CD8-positive, alpha-beta memory T cell (primary cell): ENCODE measurements at regions not wholly inside any gene's neighbourhood (a gene's known extent, or its start where the extent isn't known, plus 50 kb on each side); places are given as distances from the start of the nearest gene placed in this dataset.

ENCODE experiments used
- CTCF ChIA-PET: fragments of 350-600 bp; sonication (Branson Sonifier 250); formaldehyde crosslinking; loops from one replicate; lab custom pipeline; 2021; ENCODE audit warnings: antibody characterized with exemption; lab: Charles Lee
- POLR2A ChIA-PET: fragments of 350-600 bp; sonication (Branson Sonifier 250); formaldehyde crosslinking; loops from one replicate; lab custom pipeline; 2021; ENCODE audit warnings: antibody characterized with exemption; lab: Charles Lee
- DNase-seq, 5 donors: peaks; one replicate each; pipeline versions ENCODE4 v3.0.0 to v3.0.0-alpha.2; 2020 to 2022; ENCODE audit warnings: mixed read lengths in 1 of 5
- H3K27ac ChIP-seq: one replicate; pipeline ENCODE4 v1.7.0; 2013; ENCODE audit warnings: low read depth, mild to moderate bottlenecking, low read length, moderate library complexity
- H3K27me3 ChIP-seq: 2 replicates; pipeline ENCODE4 v1.7.0; 2013; ENCODE audit warnings: low read length, mild to moderate bottlenecking; ENCODE audit not compliant: insufficient read depth, poor library complexity, severe bottlenecking
- H3K36me3 ChIP-seq: 2 replicates; pipeline ENCODE4 v1.7.0; 2013; ENCODE audit warnings: mild to moderate bottlenecking, low read length, moderate library complexity; ENCODE audit not compliant: insufficient read depth
- H3K4me1 ChIP-seq: 2 replicates; pipeline ENCODE4 v1.7.0; 2013; ENCODE audit warnings: mild to moderate bottlenecking, low read length, moderate library complexity; ENCODE audit not compliant: insufficient read depth
- H3K4me3 ChIP-seq: 2 replicates; pipeline ENCODE4 v1.7.0; 2013; ENCODE audit warnings: mild to moderate bottlenecking, low read length
- H3K9me3 ChIP-seq: 2 replicates; pipeline ENCODE4 v1.7.0; 2013; ENCODE audit warnings: mild to moderate bottlenecking, low read length
- H3K27ac Mint-ChIP-seq, 8 donors: one replicate each; pipeline ENCODE4 v1.8.0; 2020 to 2021; ENCODE audit warnings: mixed read lengths in 8 of 8, mild to moderate bottlenecking in 6 of 8, inconsistent platforms in 3 of 8, moderate library complexity in 3 of 8
- H3K27me3 Mint-ChIP-seq, 2 donors: one replicate each; pipeline ENCODE4 v1.8.0; 2020 to 2021; ENCODE audit warnings: mixed read lengths in 2 of 2, mild to moderate bottlenecking in 1 of 2, moderate library complexity in 1 of 2
- H3K36me3 Mint-ChIP-seq, 3 donors: one replicate each; pipeline ENCODE4 v1.8.0; 2020 to 2021; ENCODE audit warnings: mixed read lengths in 3 of 3, inconsistent platforms in 1 of 3, mild to moderate bottlenecking in 1 of 3
- H3K4me1 Mint-ChIP-seq, 3 donors: one replicate each; pipeline ENCODE4 v1.8.0; 2020 to 2021; ENCODE audit warnings: mixed read lengths in 3 of 3, inconsistent platforms in 1 of 3, mild to moderate bottlenecking in 1 of 3
- H3K4me3 Mint-ChIP-seq, 7 donors: one replicate each; pipeline ENCODE4 v1.8.0; 2020 to 2021; ENCODE audit warnings: mixed read lengths in 7 of 7, mild to moderate bottlenecking in 6 of 7, moderate library complexity in 4 of 7, inconsistent platforms in 2 of 7
- H3K9me3 Mint-ChIP-seq, 5 donors: one replicate each; pipeline ENCODE4 v1.8.0; 2020 to 2022; ENCODE audit warnings: mixed read lengths in 5 of 5, mild to moderate bottlenecking in 3 of 5, moderate library complexity in 2 of 5, inconsistent platforms in 1 of 5

- Histone ChIP-seq H3K27me3 (no peaks in the 10 kb centered on the region), H3K27ac (no peak overlapping the region), H3K36me3 (no peaks in the 10 kb centered on the region), H3K4me1 (no peaks in the 10 kb centered on the region), H3K9me3 (no peaks in the 10 kb centered on the region), H3K4me3 (no peak overlapping the region)
- no peak for DNase-seq
- H3K27ac Mint-ChIP-seq: no peak overlapping the region
- peaks cover 2 to 4% of the 10 kb centered on the region in 2 donors for H3K27me3 Mint-ChIP-seq
- H3K4me1 Mint-ChIP-seq: no peaks in the 10 kb centered on the region
- H3K4me3 Mint-ChIP-seq: no peak overlapping the region
- ChIA-PET CTCF (interaction anchor here (5.0 kb wide), 1 partner anchor 12 kb away, joined by 19 read pairs; no protein-coding TSS in a partner anchor), POLR2A (no interaction called here)
- no peaks in the 10 kb centered on the region for H3K36me3 Mint-ChIP-seq
- H3K9me3 Mint-ChIP-seq: no peaks in the 10 kb centered on the region
These were observed 176.4 kb upstream of the PALMD start for GRCh38 chr1:99469550-99469971.

GRCh38 chr1:99472893-99473292 lies 173.0 kb upstream of the PALMD start:
- DNase-seq: no peak
- Mint-ChIP-seq H3K4me1 (no peaks in the 10 kb centered on the region), H3K4me3 (no peak overlapping the region), H3K27me3 (peaks cover 4 to 12% of the 10 kb centered on the region in 2 donors), H3K9me3 (no peaks in the 10 kb centered on the region), H3K36me3 (no peaks in the 10 kb centered on the region), H3K27ac (no peak overlapping the region)
- Histone ChIP-seq H3K4me1 (no peaks in the 10 kb centered on the region), H3K27me3 (no peaks in the 10 kb centered on the region), H3K27ac (no peak overlapping the region), H3K36me3 (no peaks in the 10 kb centered on the region), H3K4me3 (no peak overlapping the region), H3K9me3 (no peaks in the 10 kb centered on the region)
- POLR2A ChIA-PET: no interaction called here
- CTCF ChIA-PET: interaction anchor here (5.0 kb wide), 1 partner anchor 8 kb away, joined by 19 read pairs; no protein-coding TSS in a partner anchor

DNA sequence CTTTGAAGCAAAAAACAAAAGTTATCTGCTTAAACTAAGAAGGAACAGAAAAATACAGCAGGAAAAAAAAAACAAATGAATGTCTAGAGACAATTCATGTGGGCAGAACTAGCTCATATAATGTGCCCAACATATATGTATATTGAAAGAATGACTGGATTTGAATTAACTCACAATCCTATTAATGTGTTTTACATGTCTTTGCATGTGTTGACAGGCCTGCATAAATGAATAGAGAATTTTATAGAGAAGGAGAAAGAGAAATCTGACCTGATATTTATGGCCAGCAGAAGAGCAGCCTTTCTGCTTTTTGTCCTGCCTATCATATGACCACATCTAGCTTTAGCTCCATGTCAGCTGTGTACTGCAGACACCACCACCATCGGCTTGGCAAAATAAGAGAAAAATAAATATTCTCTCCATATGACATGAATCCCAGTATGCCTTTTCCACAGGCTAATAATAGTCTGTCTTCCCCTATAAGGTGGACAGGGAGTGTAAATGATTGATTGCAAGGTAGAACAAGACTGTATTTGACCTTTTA lies 171.5 kb upstream of the PALMD start:
- Histone ChIP-seq H3K9me3 (no peaks in the 10 kb centered on the region), H3K4me1 (no peaks in the 10 kb centered on the region), H3K36me3 (no peaks in the 10 kb centered on the region), H3K27ac (no peak overlapping the region), H3K4me3 (no peak overlapping the region), H3K27me3 (no peaks in the 10 kb centered on the region)
- ChIA-PET POLR2A (no interaction called here), CTCF (no interaction called here)
- H3K27me3 Mint-ChIP-seq: peaks cover 5 to 17% of the 10 kb centered on the region in 2 donors
- no peak overlapping the region for H3K27ac Mint-ChIP-seq
- H3K4me1 Mint-ChIP-seq: no peaks in the 10 kb centered on the region
- no peaks in the 10 kb centered on the region for H3K36me3 Mint-ChIP-seq
- no peak overlapping the region for H3K4me3 Mint-ChIP-seq
- H3K9me3 Mint-ChIP-seq: no peaks in the 10 kb centered on the region
- DNase-seq: no peak

GRCh38 chr1:99476058-99476457 lies 169.9 kb upstream of the PALMD start:
- POLR2A ChIA-PET: no interaction called here
- no peak overlapping the region for H3K4me3 ChIP-seq
- Mint-ChIP-seq H3K36me3 (no peaks in the 10 kb centered on the region), H3K4me3 (no peak overlapping the region), H3K9me3 (no peaks in the 10 kb centered on the region), H3K4me1 (no peaks in the 10 kb centered on the region), H3K27ac (peak overlapping the region in 1 of 8 donors; percentile 28), H3K27me3 (peaks cover 5 to 22% of the 10 kb centered on the region in 2 donors)
- no peaks in the 10 kb centered on the region for H3K36me3 ChIP-seq
- no peaks in the 10 kb centered on the region for H3K4me1 ChIP-seq
- no peak for DNase-seq
- H3K9me3 ChIP-seq: no peaks in the 10 kb centered on the region
- H3K27ac ChIP-seq: no peak overlapping the region
- H3K27me3 ChIP-seq: no peaks in the 10 kb centered on the region
- CTCF ChIA-PET: no interaction called here

DNA sequence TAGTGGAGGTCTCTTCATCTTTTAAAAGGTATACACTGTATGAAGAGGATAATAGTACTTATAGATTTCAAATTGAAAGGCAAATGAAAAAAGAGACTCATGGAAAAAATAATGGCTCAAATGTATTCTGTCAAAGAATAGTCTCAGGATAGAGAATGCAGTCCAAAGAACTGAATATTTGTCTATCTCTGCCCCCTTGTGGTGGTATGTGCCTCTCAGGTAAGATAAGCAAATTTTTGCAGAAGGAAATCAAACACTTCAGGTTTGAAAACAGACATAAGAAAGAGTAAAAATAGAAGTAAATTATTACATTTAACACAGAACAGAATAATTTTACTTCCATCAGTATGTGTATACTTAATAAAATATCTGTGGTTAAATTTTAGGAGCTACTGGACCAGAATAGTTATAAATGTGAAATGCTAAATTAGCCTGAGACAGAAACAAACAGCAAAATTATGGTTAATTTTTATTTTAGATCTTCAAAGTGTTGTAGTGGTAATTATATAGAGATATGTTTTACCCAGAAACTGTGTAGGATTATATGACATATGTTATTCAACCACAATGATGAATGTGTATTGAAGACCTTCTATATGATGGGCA lies 164.4 kb upstream of the PALMD start:
- Histone ChIP-seq H3K4me3 (no peak overlapping the region), H3K36me3 (no peaks in the 10 kb centered on the region), H3K9me3 (no peaks in the 10 kb centered on the region), H3K27ac (no peak overlapping the region), H3K27me3 (no peaks in the 10 kb centered on the region), H3K4me1 (no peaks in the 10 kb centered on the region)
- no peaks in the 10 kb centered on the region for H3K36me3 Mint-ChIP-seq
- H3K27ac Mint-ChIP-seq: no peak overlapping the region
- ChIA-PET POLR2A (no interaction called here), CTCF (interaction anchor here (0.6 to 3.1 kb wide), 3 partner anchors 10 to 687 kb away, joined by 3 to 19 read pairs (median 7); no protein-coding TSS in a partner anchor)
- peaks cover 1 to 22% of the 10 kb centered on the region in 2 donors for H3K27me3 Mint-ChIP-seq
- no peak overlapping the region for H3K4me3 Mint-ChIP-seq
- peak in 3 of 5 donors; percentile 12 to 47 (median 40) for DNase-seq
- no peaks in the 10 kb centered on the region for H3K9me3 Mint-ChIP-seq
- H3K4me1 Mint-ChIP-seq: no peaks in the 10 kb centered on the region

DNA sequence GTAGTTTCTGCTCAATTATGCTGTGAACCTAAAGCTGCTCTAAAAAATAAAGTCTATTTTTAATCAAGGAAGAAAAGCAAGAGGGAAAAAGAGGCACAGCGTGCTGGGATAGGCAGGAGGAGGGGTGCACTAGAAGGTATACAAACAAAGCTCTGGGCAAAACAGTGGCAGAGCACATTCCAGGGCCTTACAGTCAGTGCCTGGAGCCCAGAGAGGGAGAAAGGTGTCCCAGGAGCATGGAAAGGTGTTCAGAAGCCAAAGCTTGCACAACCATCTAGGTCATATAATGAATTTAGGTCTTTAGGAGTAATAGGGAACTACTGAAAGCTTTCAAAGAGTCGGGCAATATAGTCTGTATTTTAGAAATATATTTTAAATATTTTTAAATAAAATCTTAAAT lies 163.6 kb upstream of the PALMD start:
- DNase-seq: no peak
- Mint-ChIP-seq H3K27me3 (peaks cover 1 to 21% of the 10 kb centered on the region in 2 donors), H3K9me3 (no peaks in the 10 kb centered on the region), H3K36me3 (no peaks in the 10 kb centered on the region), H3K4me3 (no peak overlapping the region), H3K4me1 (no peaks in the 10 kb centered on the region), H3K27ac (no peak overlapping the region)
- no peak overlapping the region for H3K27ac ChIP-seq
- no peaks in the 10 kb centered on the region for H3K36me3 ChIP-seq
- POLR2A ChIA-PET: no interaction called here
- CTCF ChIA-PET: interaction anchor here (0.6 to 3.1 kb wide), 4 partner anchors 11 to 733 kb away, joined by 3 to 19 read pairs (median 5); no protein-coding TSS in a partner anchor
- no peaks in the 10 kb centered on the region for H3K4me1 ChIP-seq
- H3K9me3 ChIP-seq: no peaks in the 10 kb centered on the region
- no peaks in the 10 kb centered on the region for H3K27me3 ChIP-seq
- H3K4me3 ChIP-seq: no peak overlapping the region

DNA sequence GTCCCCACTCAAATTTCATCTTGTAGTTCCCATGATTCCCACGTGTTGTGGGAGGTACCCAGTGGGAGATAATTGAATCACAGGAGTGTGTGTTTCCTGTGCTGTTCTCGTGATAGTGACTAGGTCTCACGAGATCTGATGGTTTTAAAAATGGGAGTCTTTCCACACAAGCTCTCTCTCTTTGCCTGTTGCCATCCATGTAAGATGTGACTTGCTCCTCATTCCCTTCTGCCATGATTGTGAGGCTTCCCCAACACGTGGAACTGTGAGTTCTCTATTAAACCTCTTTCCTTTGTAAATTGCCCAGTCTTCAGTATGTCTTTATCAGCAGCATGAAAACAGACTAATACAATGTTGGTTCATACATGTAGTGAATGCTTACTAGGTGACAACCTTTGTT lies 163.2 kb upstream of the PALMD start:
- ChIA-PET POLR2A (no interaction called here), CTCF (interaction anchor here (1.0 to 3.1 kb wide), 3 partner anchors 12 to 734 kb away, joined by 3 to 19 read pairs (median 7); no protein-coding TSS in a partner anchor)
- Mint-ChIP-seq H3K4me1 (no peaks in the 10 kb centered on the region), H3K9me3 (no peaks in the 10 kb centered on the region), H3K4me3 (no peak overlapping the region), H3K27ac (no peak overlapping the region), H3K36me3 (no peaks in the 10 kb centered on the region), H3K27me3 (peaks cover 1 to 18% of the 10 kb centered on the region in 2 donors)
- no peaks in the 10 kb centered on the region for H3K4me1 ChIP-seq
- no peaks in the 10 kb centered on the region for H3K27me3 ChIP-seq
- no peak overlapping the region for H3K27ac ChIP-seq
- no peak overlapping the region for H3K4me3 ChIP-seq
- no peaks in the 10 kb centered on the region for H3K9me3 ChIP-seq
- no peak for DNase-seq
- no peaks in the 10 kb centered on the region for H3K36me3 ChIP-seq

DNA sequence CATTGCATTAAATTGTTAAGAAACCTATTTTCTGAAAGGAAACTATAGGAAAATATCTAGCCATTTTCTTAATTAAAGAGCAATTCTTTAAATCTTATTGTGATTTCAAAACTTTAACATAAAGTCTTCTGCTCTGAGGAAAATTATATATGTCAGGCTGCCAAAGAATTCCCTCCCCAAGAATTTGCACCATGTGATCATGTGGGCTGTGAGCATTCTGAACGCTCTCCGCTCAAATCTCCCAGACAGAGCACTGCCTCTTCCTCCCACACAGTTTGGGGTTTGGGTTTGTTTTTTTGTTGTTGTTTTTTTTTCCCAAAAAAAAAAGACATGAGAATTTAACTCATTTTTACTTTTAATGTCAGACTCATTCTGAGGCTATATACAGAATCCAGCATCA lies 155.9 kb upstream of the PALMD start:
- no peak overlapping the region for H3K4me3 Mint-ChIP-seq
- H3K36me3 Mint-ChIP-seq: no peaks in the 10 kb centered on the region
- Histone ChIP-seq H3K27me3 (no peaks in the 10 kb centered on the region), H3K27ac (no peak overlapping the region), H3K4me3 (no peak overlapping the region), H3K36me3 (no peaks in the 10 kb centered on the region), H3K4me1 (no peaks in the 10 kb centered on the region), H3K9me3 (no peaks in the 10 kb centered on the region)
- DNase-seq: no peak
- H3K27me3 Mint-ChIP-seq: peaks cover 0 to 4% of the 10 kb centered on the region in 2 donors
- no peaks in the 10 kb centered on the region for H3K4me1 Mint-ChIP-seq
- ChIA-PET POLR2A (no interaction called here), CTCF (no interaction called here)
- no peaks in the 10 kb centered on the region for H3K9me3 Mint-ChIP-seq
- no peak overlapping the region for H3K27ac Mint-ChIP-seq
